Activated T-helper 9 cell treated with anti-CD3 and anti-CD28 coated beads, Interleukin-2, amount 50 U/mL, for 16 hours (primary cell): ENCODE measurements at regions not wholly inside any gene's neighbourhood (a gene's known extent, or its start where the extent isn't known, plus 50 kb on each side); places are given as distances from the start of the nearest gene placed in this dataset.

Experiments used
- DNase-seq: peaks from one replicate; pipeline ENCODE4 v3.0.0-alpha.2; 2020; ENCODE audit warnings: low read depth

DNA sequence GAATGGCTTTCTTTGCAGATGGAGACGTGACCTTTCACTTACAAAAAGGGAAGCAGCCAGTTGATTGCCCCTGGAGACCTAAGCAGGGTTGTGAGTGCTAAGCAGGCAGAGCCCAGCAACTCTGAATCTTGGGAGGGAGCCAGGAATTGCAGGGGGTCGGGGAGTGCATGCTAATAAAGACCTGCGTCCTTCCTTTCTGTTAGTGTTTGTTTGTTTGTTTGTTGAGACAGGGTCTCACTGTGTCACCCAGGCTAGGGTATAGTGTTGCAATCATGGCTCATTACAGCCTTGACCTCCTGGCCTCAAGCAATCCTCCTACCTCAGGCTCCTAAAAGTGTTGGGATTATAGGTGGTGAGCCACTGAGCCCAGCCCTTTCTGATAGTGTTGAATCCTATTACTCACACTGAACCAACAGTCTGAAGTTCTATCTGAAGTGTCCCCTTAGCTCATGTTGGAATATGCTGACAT, 137.4 kb downstream of the CEP135 start:
- DNase-seq = no peak

DNA sequence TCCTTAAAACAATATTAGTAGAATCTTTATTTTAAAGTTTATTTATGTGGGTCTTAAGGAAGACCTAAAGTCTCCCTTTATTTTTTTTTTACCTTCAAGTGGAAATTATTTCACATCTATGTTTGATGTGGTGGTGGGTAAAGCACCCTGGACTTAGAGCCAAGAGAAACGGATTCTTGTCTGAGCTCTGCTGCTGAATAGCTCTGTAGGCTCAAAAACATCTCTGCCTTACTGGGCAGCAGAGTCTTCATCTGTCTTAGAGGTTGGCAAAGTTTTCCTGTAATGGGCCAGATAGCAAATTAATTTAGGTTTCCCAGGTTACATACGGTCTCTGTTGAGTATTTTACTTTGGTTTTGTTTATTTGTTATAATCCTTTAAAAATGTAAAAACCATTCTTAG, 136.5 kb downstream of the CEP135 start:
- DNase-seq = no peak

DNA sequence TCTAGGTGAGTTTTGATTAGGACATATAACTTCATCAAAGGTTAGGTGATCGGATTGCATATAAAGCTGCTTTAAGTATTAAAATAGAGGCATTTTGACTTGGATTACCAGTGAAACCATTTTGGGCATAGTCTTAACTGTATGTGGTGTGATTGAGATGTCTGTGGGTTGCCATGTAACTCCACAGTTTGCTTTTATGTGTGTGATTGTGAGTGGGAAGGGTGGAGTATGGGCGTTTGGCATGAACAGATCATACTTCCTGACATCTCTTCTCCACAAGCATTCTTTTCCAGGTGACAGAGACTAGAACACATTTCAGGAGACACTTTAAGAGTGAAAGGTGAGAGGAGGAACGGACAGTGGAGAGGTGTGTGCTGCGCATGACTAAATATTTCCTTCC, 136.1 kb downstream of the CEP135 start:
- DNase-seq = no peak
